Stimulated activated CD8-positive, alpha-beta memory T cell treated with anti-CD3 and anti-CD28 coated beads, Interleukin-15, amount 100 ng/mL, for 48 hours (primary cell): ENCODE measurements at regions not wholly inside any gene's neighbourhood (a gene's known extent, or its start where the extent isn't known, plus 50 kb on each side); places are given as distances from the start of the nearest gene placed in this dataset.
"Not testable (repeated sequence)": the region's sequence is repeated elsewhere in the genome, so short reads cannot be mapped to it uniquely, and the experiment has no call there.

Experiments
- DNase-seq, 2 donors: peaks; one replicate each; pipeline ENCODE4 v3.0.0-alpha.2; 2020; ENCODE audit warnings: low read depth in 2 of 2

GRCh38 chr1:113298941-113299340 is 91.4 kb upstream of the MAGI3 start:
- no peak for DNase-seq

GRCh38 chr1:113302636-113303035 is 87.7 kb upstream of the MAGI3 start:
- DNase-seq: no peak

GRCh38 chr1:113303267-113303666 is 87.0 kb upstream of the MAGI3 start:
- DNase-seq: no peak

GRCh38 chr1:113305029-113305428 is 85.3 kb upstream of the MAGI3 start:
- DNase-seq: not testable (repeated sequence)

- DNase-seq: no peak
Observed at GRCh38 chr1:113307771-113308445, 82.4 kb upstream of the MAGI3 start.

- DNase-seq: not testable (repeated sequence)
Observed at GRCh38 chr1:113312651-113313050, 77.7 kb upstream of the MAGI3 start.

- DNase-seq: no peak
Observed at GRCh38 chr1:113314600-113314999, 75.7 kb upstream of the MAGI3 start.

GRCh38 chr1:113320272-113320671 is 70.0 kb upstream of the MAGI3 start:
- no peak for DNase-seq

- DNase-seq: no peak
Observed at GRCh38 chr1:113320972-113321680, 69.2 kb upstream of the MAGI3 start.

- DNase-seq: no peak
Observed at GRCh38 chr1:113321771-113322387, 68.4 kb upstream of the MAGI3 start.

GRCh38 chr1:113322439-113322838 is 67.9 kb upstream of the MAGI3 start:
- no peak for DNase-seq

- no peak for DNase-seq
Observed at GRCh38 chr1:113325022-113325421, 65.3 kb upstream of the MAGI3 start.

GRCh38 chr1:113326976-113327375 is 63.3 kb upstream of the MAGI3 start:
- no peak for DNase-seq

- no peak for DNase-seq
Observed at GRCh38 chr1:113333056-113333455, 57.3 kb upstream of the MAGI3 start.

- DNase-seq: no peak
Observed at GRCh38 chr1:113340038-113340437, 50.3 kb upstream of the MAGI3 start.
